HCT116 (cell line): ENCODE measurements at regions not wholly inside any gene's neighbourhood (a gene's known extent, or its start where the extent isn't known, plus 50 kb on each side); places are given as distances from the start of the nearest gene placed in this dataset.

ENCODE experiments used
- ATAC-seq: fragments of 200-7000 bp; cut with Tn5 transposase; 2 replicates; pipeline ENCODE4 v1.9.1; 2020; ENCODE audit warnings: mild to moderate bottlenecking, moderate library complexity
- BruUV-seq: library from RNA; stranded (reverse); fragments of 400-500 nt; replicated peaks from 2 replicates; lab custom pipeline; 2021; lab: Mats Ljungman, UMichigan
- CTCF ChIA-PET: fragments of 300-600 bp; sonication (Branson Sonifier 250); formaldehyde crosslinking; loops from one replicate; lab custom pipeline; 2021; ENCODE audit warnings: antibody characterized with exemption; lab: Charles Lee
- POLR2A ChIA-PET: fragments of 300-600, 350-600 bp; sonication (Branson Sonifier 250); formaldehyde crosslinking; loops from one replicate; lab custom pipeline; 2021; ENCODE audit warnings: antibody characterized with exemption; lab: Charles Lee
- RAD21 ChIA-PET, 2 experiments: fragments of 300-600 bp; sonication (Branson Sonifier 250); formaldehyde crosslinking; loops; one replicate each; lab custom pipeline; 2023; ENCODE audit warnings: low total read pairs in 2 of 2; ENCODE audit not compliant: uncharacterized antibody in 2 of 2, unreplicated experiment in 2 of 2, low non-redundant PET in 1 of 2; lab: Charles Lee
- DNase-seq: peaks from one replicate; pipeline ENCODE4 v3.0.0-alpha.2; 2010; ENCODE audit warnings: low read depth, low spot score
- H2AFZ ChIP-seq: fragments of 200-600 bp; shearing (Covaris generic), sonication (generic); 2 replicates; pipeline ENCODE4 v1.6.1; 2017; ENCODE audit warnings: low read depth, mixed run types, mixed read lengths, antibody characterized with exemption, low read length; ENCODE audit not compliant: poor library complexity, severe bottlenecking
- H3K27ac ChIP-seq: 2 replicates; pipeline ENCODE4 v1.5.1; 2012; ENCODE audit warnings: low read depth, low read length
- H3K27me3 ChIP-seq: fragments of 200-600 bp; sonication (generic); 2 replicates; pipeline ENCODE4 v1.6.1; 2016; ENCODE audit warnings: mixed run types, low read length, mixed read lengths; ENCODE audit not compliant: insufficient read depth
- H3K36me3 ChIP-seq, 2 experiments: fragments of 200-500 bp in 1 of 2; fragments of 200-600 bp in 1 of 2; sonication (Bioruptor generic) in 1 of 2; sonication (generic) in 1 of 2; 2 replicates each; pipeline versions ENCODE4 v1.5.1 to v1.6.1; 2014 to 2016; ENCODE audit warnings: low read length in 2 of 2, inconsistent platforms in 1 of 2, mixed read lengths in 1 of 2, mixed run types in 1 of 2; ENCODE audit not compliant: insufficient read depth in 2 of 2, control insufficient read depth in 1 of 2
- H3K4me1 ChIP-seq, 2 experiments: fragments of 200-600 bp in 1 of 2; sonication (generic) in 1 of 2; 2 replicates each; pipeline versions ENCODE4 v1.5.1 to v1.6.1; 2012 to 2017; ENCODE audit warnings: low read length in 2 of 2, inconsistent platforms in 1 of 2, mild to moderate bottlenecking in 1 of 2, mixed read lengths in 1 of 2, mixed run types in 1 of 2, moderate library complexity in 1 of 2; ENCODE audit not compliant: insufficient read depth in 2 of 2, control insufficient read depth in 1 of 2
- H3K4me2 ChIP-seq: fragments of 200-600 bp; sonication (generic); 2 replicates; pipeline ENCODE4 v1.6.1; 2017; ENCODE audit warnings: mixed run types, low read length, mixed read lengths
- H3K4me3 ChIP-seq, 2 experiments: fragments of 200-600 bp in 1 of 2; sonication (generic) in 1 of 2; replicated peaks in 1 of 2; 2 replicates each; pipeline ENCODE4 v1.5.1; 2011 to 2016; ENCODE audit warnings: low read length in 2 of 2, control low read depth in 1 of 2, low read depth in 1 of 2, mild to moderate bottlenecking in 1 of 2, mixed read lengths in 1 of 2, mixed run types in 1 of 2
- H3K79me2 ChIP-seq: fragments of 200-600 bp; sonication (generic); 2 replicates; pipeline ENCODE4 v1.6.1; 2017; ENCODE audit warnings: mild to moderate bottlenecking, mixed run types, low read length, moderate library complexity, mixed read lengths; ENCODE audit not compliant: insufficient read depth
- H3K9ac ChIP-seq: fragments of 200-600 bp; sonication (generic); 2 replicates; pipeline ENCODE4 v1.6.1; 2016; ENCODE audit warnings: low read length, mixed read lengths
- H3K9me2 ChIP-seq: fragments of 200-600 bp; sonication (generic), shearing (Covaris generic); 2 replicates; pipeline ENCODE4 v1.6.1; 2017; ENCODE audit warnings: mixed run types, mild to moderate bottlenecking, moderate library complexity; ENCODE audit not compliant: insufficient read depth
- H3K9me3 ChIP-seq, 2 experiments: fragments of 200-500 bp in 1 of 2; fragments of 200-600 bp in 1 of 2; sonication (Bioruptor generic) in 1 of 2; sonication (generic) in 1 of 2; 2 replicates each; pipeline ENCODE4 v1.6.1; 2014 to 2017; ENCODE audit warnings: low read length in 2 of 2, mixed read lengths in 2 of 2, inconsistent platforms in 1 of 2, low read depth in 1 of 2, mild to moderate bottlenecking in 1 of 2, mixed run types in 1 of 2, moderate library complexity in 1 of 2; ENCODE audit not compliant: control insufficient read depth in 1 of 2, insufficient read depth in 1 of 2
- H4K20me1 ChIP-seq: fragments of 200-600 bp; sonication (generic), shearing (Covaris generic); 2 replicates; pipeline ENCODE4 v1.6.1; 2017; ENCODE audit warnings: mixed run types, mild to moderate bottlenecking, moderate library complexity; ENCODE audit not compliant: insufficient read depth
- CEBPB ChIP-seq: IDR thresholded peaks from 2 replicates; pipeline ENCODE4 v1.6.1; 2012; ENCODE audit warnings: low read depth
- EGR1 ChIP-seq: IDR thresholded peaks from 2 replicates; pipeline ENCODE4 v1.6.1; 2012; ENCODE audit warnings: low read depth
- ELF1 ChIP-seq: IDR thresholded peaks from 2 replicates; pipeline ENCODE4 v1.6.1; 2012; ENCODE audit warnings: low read depth, borderline replicate concordance
- EZH2 ChIP-seq: fragments of 200-600 bp; sonication (generic); IDR thresholded peaks from 2 replicates; pipeline ENCODE4 v1.6.1; 2017; ENCODE audit warnings: antibody characterized with exemption, mixed run types
- EZH2phosphoT487 ChIP-seq: fragments of 200-600 bp; IDR thresholded peaks from 2 replicates; pipeline ENCODE4 v1.6.1; 2018; ENCODE audit warnings: antibody characterized with exemption, borderline replicate concordance
- JUND ChIP-seq: IDR thresholded peaks from 2 replicates; pipeline ENCODE4 v1.6.1; 2012
- POLR2A ChIP-seq: IDR thresholded peaks from 2 replicates; pipeline ENCODE4 v1.7.0; 2011; ENCODE audit warnings: borderline replicate concordance; ENCODE audit not compliant: insufficient read depth, insufficient read length; ENCODE audit errors: extremely low read depth
- RAD21 ChIP-seq: IDR thresholded peaks from 2 replicates; pipeline ENCODE4 v1.6.1; 2012; ENCODE audit warnings: low read depth, mild to moderate bottlenecking
- SP1 ChIP-seq: IDR thresholded peaks from 2 replicates; pipeline ENCODE4 v1.6.1; 2012; ENCODE audit warnings: low read depth
- SRF ChIP-seq: IDR thresholded peaks from 2 replicates; pipeline ENCODE4 v1.6.1; 2012; ENCODE audit warnings: low read depth
- TCF7L2 ChIP-seq: IDR thresholded peaks from 2 replicates; pipeline ENCODE4 v1.7.0; 2011; ENCODE audit warnings: borderline replicate concordance, inconsistent platforms; ENCODE audit not compliant: insufficient read depth, insufficient read length; ENCODE audit errors: extremely low read depth
- YY1 ChIP-seq: IDR thresholded peaks from 2 replicates; pipeline ENCODE4 v1.6.1; 2011; ENCODE audit warnings: low read length, low read depth, moderate library complexity, mild to moderate bottlenecking; ENCODE audit not compliant: insufficient replicate concordance; ENCODE audit errors: extremely low read depth
- ZFX ChIP-seq: fragments of 450-650 bp; IDR thresholded peaks from 2 replicates; pipeline ENCODE4 v1.6.1; 2017
- intact Hi-C: fragments of 100-400 bp; cut with micrococcal nuclease; formaldehyde crosslinking; loops from 2 replicates; pipeline ENCODE4 v1.10.0; 2022
- TF ChIP-seq, protein P1 (sequence below), 3 experiments: fragments of 200-600 bp in 1 of 3; sonication (generic) in 1 of 3; IDR thresholded peaks in 2 of 3; conservative IDR thresholded peaks in 1 of 3; 2 replicates each; pipeline ENCODE4 v1.5.1; 2012 to 2017; ENCODE audit warnings: low read depth in 2 of 3, low read length in 2 of 3, antibody characterized with exemption in 1 of 3, borderline replicate concordance in 1 of 3, control low read depth in 1 of 3, mild to moderate bottlenecking in 1 of 3, mixed read lengths in 1 of 3, mixed run types in 1 of 3, moderate library complexity in 1 of 3; ENCODE audit not compliant: insufficient read depth in 1 of 3
- TF ChIP-seq, protein P2 (sequence below): IDR thresholded peaks from 2 replicates; pipeline ENCODE4 v1.6.1; 2011; ENCODE audit warnings: mild to moderate bottlenecking, low read length, moderate library complexity; ENCODE audit not compliant: insufficient replicate concordance; ENCODE audit errors: extremely low read depth

DNA sequence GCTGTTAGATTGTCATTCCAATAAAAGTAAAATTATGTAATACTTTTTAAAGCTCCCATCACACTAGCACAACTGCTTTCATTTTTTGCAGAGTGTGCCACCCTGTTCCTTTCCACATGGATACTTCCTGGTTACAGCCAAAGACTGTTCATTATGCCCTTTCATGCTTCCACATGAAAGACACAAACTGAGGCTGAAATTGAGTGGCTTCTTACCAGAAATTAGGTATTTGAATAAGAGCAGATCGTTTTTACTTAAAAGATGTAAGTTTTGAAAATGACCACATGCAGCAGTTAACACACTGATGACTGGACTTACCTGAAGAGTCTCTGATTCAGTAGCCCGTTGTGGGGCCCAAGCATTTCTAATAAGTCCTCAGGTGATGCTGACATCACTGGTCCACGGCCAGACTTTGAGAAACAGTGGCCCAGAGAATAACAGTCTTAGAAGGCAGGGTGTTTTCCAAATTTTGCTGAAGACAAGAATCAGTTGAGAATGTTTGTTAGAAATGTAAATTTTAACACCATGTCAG lies 187.6 kb upstream of the DMRT1 start:
- no peaks in the 10 kb centered on the region for H3K9me3 ChIP-seq
- no peaks in the 10 kb centered on the region for H3K4me1 ChIP-seq
- H3K4me3 ChIP-seq, result no peak overlapping the region
- no peaks in the 10 kb centered on the region for H3K9me2 ChIP-seq
- CTCF ChIA-PET, result no interaction called here
- no peaks in the 10 kb centered on the region for H4K20me1 ChIP-seq
- H3K27ac ChIP-seq, result no peak overlapping the region
- no peak for TF ChIP-seq YY1
- TF ChIP-seq RAD21, result no peak
- no peak for TF ChIP-seq ZFX
- TF ChIP-seq, protein P1, sequence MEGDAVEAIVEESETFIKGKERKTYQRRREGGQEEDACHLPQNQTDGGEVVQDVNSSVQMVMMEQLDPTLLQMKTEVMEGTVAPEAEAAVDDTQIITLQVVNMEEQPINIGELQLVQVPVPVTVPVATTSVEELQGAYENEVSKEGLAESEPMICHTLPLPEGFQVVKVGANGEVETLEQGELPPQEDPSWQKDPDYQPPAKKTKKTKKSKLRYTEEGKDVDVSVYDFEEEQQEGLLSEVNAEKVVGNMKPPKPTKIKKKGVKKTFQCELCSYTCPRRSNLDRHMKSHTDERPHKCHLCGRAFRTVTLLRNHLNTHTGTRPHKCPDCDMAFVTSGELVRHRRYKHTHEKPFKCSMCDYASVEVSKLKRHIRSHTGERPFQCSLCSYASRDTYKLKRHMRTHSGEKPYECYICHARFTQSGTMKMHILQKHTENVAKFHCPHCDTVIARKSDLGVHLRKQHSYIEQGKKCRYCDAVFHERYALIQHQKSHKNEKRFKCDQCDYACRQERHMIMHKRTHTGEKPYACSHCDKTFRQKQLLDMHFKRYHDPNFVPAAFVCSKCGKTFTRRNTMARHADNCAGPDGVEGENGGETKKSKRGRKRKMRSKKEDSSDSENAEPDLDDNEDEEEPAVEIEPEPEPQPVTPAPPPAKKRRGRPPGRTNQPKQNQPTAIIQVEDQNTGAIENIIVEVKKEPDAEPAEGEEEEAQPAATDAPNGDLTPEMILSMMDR (IDR thresholded peaks at IDR 0.05 in 2 of 3, conservative IDR thresholded peaks at IDR 0.05 in 1 of 3; ENCODE audit: borderline replicate concordance in 1 of 3, insufficient read depth in 1 of 3, low read depth in 2 of 3, low read length in 2 of 3), result no peak
- TF ChIP-seq POLR2A, result no peak
- TF ChIP-seq TCF7L2, result no peak
- no peak for TF ChIP-seq EZH2phosphoT487
- TF ChIP-seq SRF, result no peak
- no peak for TF ChIP-seq EGR1
- no peak for TF ChIP-seq EZH2
- no peak for TF ChIP-seq SP1
- TF ChIP-seq, protein P2, sequence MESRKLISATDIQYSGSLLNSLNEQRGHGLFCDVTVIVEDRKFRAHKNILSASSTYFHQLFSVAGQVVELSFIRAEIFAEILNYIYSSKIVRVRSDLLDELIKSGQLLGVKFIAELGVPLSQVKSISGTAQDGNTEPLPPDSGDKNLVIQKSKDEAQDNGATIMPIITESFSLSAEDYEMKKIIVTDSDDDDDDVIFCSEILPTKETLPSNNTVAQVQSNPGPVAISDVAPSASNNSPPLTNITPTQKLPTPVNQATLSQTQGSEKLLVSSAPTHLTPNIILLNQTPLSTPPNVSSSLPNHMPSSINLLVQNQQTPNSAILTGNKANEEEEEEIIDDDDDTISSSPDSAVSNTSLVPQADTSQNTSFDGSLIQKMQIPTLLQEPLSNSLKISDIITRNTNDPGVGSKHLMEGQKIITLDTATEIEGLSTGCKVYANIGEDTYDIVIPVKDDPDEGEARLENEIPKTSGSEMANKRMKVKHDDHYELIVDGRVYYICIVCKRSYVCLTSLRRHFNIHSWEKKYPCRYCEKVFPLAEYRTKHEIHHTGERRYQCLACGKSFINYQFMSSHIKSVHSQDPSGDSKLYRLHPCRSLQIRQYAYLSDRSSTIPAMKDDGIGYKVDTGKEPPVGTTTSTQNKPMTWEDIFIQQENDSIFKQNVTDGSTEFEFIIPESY, result no peak
- TF ChIP-seq ELF1, result no peak
- TF ChIP-seq JUND, result no peak
- no peak for TF ChIP-seq CEBPB
- TF ChIP-seq, all 23 proteins: peak for 0
- Histone ChIP-seq H3K9ac (no peak overlapping the region), H2AFZ (no peak overlapping the region), H3K27me3 (no peaks in the 10 kb centered on the region), H3K4me2 (no peak overlapping the region), H3K36me3 (no peaks in the 10 kb centered on the region), H3K79me2 (no peaks in the 10 kb centered on the region; the same call in 1 of the 2 replicates)
- intact Hi-C loops, result no loop called here
- POLR2A ChIA-PET, result no interaction called here
- RAD21 ChIA-PET, result no interaction called here
- no peak for ATAC-seq
- no TSS peak for BruUV-seq
- no peak for DNase-seq
